Esophagus squamous epithelium (tissue), 5 donors: ENCODE measurements at regions not wholly inside any gene's neighbourhood (a gene's known extent, or its start where the extent isn't known, plus 50 kb on each side); places are given as distances from the start of the nearest gene placed in this dataset.
"Not testable (repeated sequence)": the region's sequence is repeated elsewhere in the genome, so short reads cannot be mapped to it uniquely, and the experiment has no call there.

Experiments
- DNase-seq: peaks from one replicate; lab custom pipeline; 2025; lab: John Stamatoyannopoulos, UW
- H3K27ac ChIP-seq, 4 donors: fragments of 200-600 bp; sonication (generic); one replicate each; pipeline ENCODE4 v1.5.1; 2016 to 2019; ENCODE audit warnings: mild to moderate bottlenecking in 1 of 4
- H3K27me3 ChIP-seq, 4 donors: fragments of 200-600 bp; sonication (generic); 1 replicate in 3 of 4; 2 replicates in 1 of 4; pipeline versions ENCODE4 v1.5.1 to v1.6.0; 2017 to 2021; ENCODE audit warnings: antibody characterized with exemption in 1 of 4
- H3K36me3 ChIP-seq, 3 donors: fragments of 200-600 bp; sonication (generic); one replicate each; pipeline ENCODE4 v1.5.1; 2016 to 2019
- H3K4me1 ChIP-seq, 3 donors: fragments of 200-600 bp; sonication (generic); one replicate each; pipeline ENCODE4 v1.5.1; 2017 to 2019
- H3K4me3 ChIP-seq, 4 donors: fragments of 200-600 bp; sonication (generic); 1 replicate in 3 of 4; 2 replicates in 1 of 4; pipeline ENCODE4 v1.5.1; 2016 to 2019; ENCODE audit warnings: mild to moderate bottlenecking in 2 of 4, moderate library complexity in 1 of 4
- H3K9me3 ChIP-seq, 3 donors: fragments of 200-600 bp; sonication (generic); one replicate each; pipeline ENCODE4 v1.5.1; 2016 to 2019
- CTCF ChIP-seq, 6 experiments: fragments of 450-650 bp in 4 of 6; fragments of 200-600 bp in 2 of 6; sonication (generic) in 2 of 6; IDR thresholded peaks; one replicate each; pipeline ENCODE4 v1.5.1; 2016 to 2019; ENCODE audit warnings: antibody characterized with exemption in 6 of 6, mild to moderate bottlenecking in 4 of 6, moderate library complexity in 4 of 6
- POLR2A ChIP-seq, 4 donors: fragments of 450-650 bp; IDR thresholded peaks; one replicate each; pipeline ENCODE4 v1.6.1; 2017; ENCODE audit warnings: antibody characterized with exemption in 4 of 4, mild to moderate bottlenecking in 4 of 4, moderate library complexity in 3 of 4
- WGBS, 2 donors: methylation state at CpG; one replicate each; pipeline ENCODE4 v1.1.5; 2018; 5-methylcytosine and 5-hydroxymethylcytosine counted together
- intact Hi-C: fragments of 100-400 bp; cut with DNase I; formaldehyde crosslinking; loops from one replicate; pipeline ENCODE4 v1.15.0; 2022
- donor health status: DM: yes; HTN: yes; CAD: no.

- H3K9me3 ChIP-seq: no peaks in the 10 kb centered on the region
- H3K27me3 ChIP-seq: no peaks in the 10 kb centered on the region
- H3K27ac ChIP-seq: no peak overlapping the region
- intact Hi-C loops: no loop called here
- no peaks in the 10 kb centered on the region for H3K36me3 ChIP-seq
- 72 to 79% methylated on average over 3 of the region's 3 CpGs for WGBS, 2 donors
- no peaks in the 10 kb centered on the region for H3K4me1 ChIP-seq
- TF ChIP-seq CTCF (IDR thresholded peaks at IDR 0.05) (no peak), POLR2A (IDR thresholded peaks at IDR 0.05) (no peak)
- no peak overlapping the region for H3K4me3 ChIP-seq
- no peak for DNase-seq
Observed at GRCh38 chr6:4338884-4339283, 203.5 kb upstream of the ECI2 start.

GRCh38 chr6:4336778-4337442 is 201.5 kb upstream of the ECI2 start:
- no peak for DNase-seq
- H3K36me3 ChIP-seq: no peaks in the 10 kb centered on the region
- H3K27me3 ChIP-seq: no peaks in the 10 kb centered on the region
- H3K4me1 ChIP-seq: no peaks in the 10 kb centered on the region
- H3K4me3 ChIP-seq: no peak overlapping the region
- WGBS, 2 donors: 52 to 65% methylated on average over 8 of the region's 8 CpGs
- no peak for TF ChIP-seq POLR2A (IDR thresholded peaks at IDR 0.05)
- no peak overlapping the region for H3K27ac ChIP-seq
- H3K9me3 ChIP-seq: no peaks in the 10 kb centered on the region
- intact Hi-C loops: no loop called here

GRCh38 chr6:4336084-4336483 is 200.7 kb upstream of the ECI2 start:
- Histone ChIP-seq H3K36me3 (no peaks in the 10 kb centered on the region), H3K4me1 (no peaks in the 10 kb centered on the region), H3K4me3 (no peak overlapping the region), H3K27me3 (no peaks in the 10 kb centered on the region), H3K9me3 (no peaks in the 10 kb centered on the region), H3K27ac (no peak overlapping the region)
- 75 to 78% methylated on average over 4 of the region's 4 CpGs for WGBS, 2 donors
- intact Hi-C loops: no loop called here
- no peak for DNase-seq
- TF ChIP-seq POLR2A (IDR thresholded peaks at IDR 0.05) (no peak), CTCF (IDR thresholded peaks at IDR 0.05) (no peak)

- DNase-seq, H3K27ac ChIP-seq, intact Hi-C loops, H3K4me1 ChIP-seq, H3K36me3 ChIP-seq, H3K9me3 ChIP-seq, H3K27me3 ChIP-seq: not testable (repeated sequence)
- peak overlapping the region in 2 of 4 donors; percentile 23 to 44 for H3K4me3 ChIP-seq
- WGBS, 2 donors: 76 to 79% methylated on average over 10 to 17 of the region's 24 CpGs
Observed at GRCh38 chr6:4334158-4334740, 198.9 kb upstream of the ECI2 start.

GRCh38 chr6:4327841-4328240 is 192.5 kb upstream of the ECI2 start:
- no peak for TF ChIP-seq POLR2A (IDR thresholded peaks at IDR 0.05)
- no peak for TF ChIP-seq CTCF (IDR thresholded peaks at IDR 0.05)
- Histone ChIP-seq H3K4me3 (no peak overlapping the region), H3K27me3 (no peaks in the 10 kb centered on the region), H3K36me3 (no peaks in the 10 kb centered on the region), H3K9me3 (no peaks in the 10 kb centered on the region), H3K27ac (no peak overlapping the region), H3K4me1 (peaks cover 0 to 10% (median 7%) of the 10 kb centered on the region in 3 donors)
- DNase-seq: no peak
- intact Hi-C loops: no loop called here
- 67 to 81% methylated on average over 1 of the region's 1 CpG for WGBS, 2 donors

GRCh38 chr6:4324746-4325145 is 189.4 kb upstream of the ECI2 start:
- intact Hi-C loops: no loop called here
- TF ChIP-seq POLR2A (IDR thresholded peaks at IDR 0.05) (no peak), CTCF (IDR thresholded peaks at IDR 0.05) (no peak)
- Histone ChIP-seq H3K9me3 (no peaks in the 10 kb centered on the region), H3K27ac (no peak overlapping the region), H3K27me3 (no peaks in the 10 kb centered on the region), H3K36me3 (no peaks in the 10 kb centered on the region), H3K4me1 (peaks cover 17 to 41% (median 24%) of the 10 kb centered on the region in 3 donors), H3K4me3 (no peak overlapping the region)
- DNase-seq: no peak
